Caco-2 (cell line): ENCODE measurements at regions not wholly inside any gene's neighbourhood (a gene's known extent, or its start where the extent isn't known, plus 50 kb on each side); places are given as distances from the start of the nearest gene placed in this dataset.

Source experiments
- BruUV-seq: library from RNA; stranded (reverse); fragments of 400-500 nt; replicated peaks from 2 replicates; lab custom pipeline; 2021; lab: Mats Ljungman, UMichigan
- CTCF ChIA-PET: fragments of 300-600 bp; sonication (Branson Sonifier 250); formaldehyde crosslinking; loops from one replicate; lab custom pipeline; 2022; ENCODE audit warnings: antibody characterized with exemption; lab: Charles Lee
- POLR2A ChIA-PET: fragments of 300-600 bp; sonication (Branson Sonifier 250); formaldehyde crosslinking; loops from one replicate; lab custom pipeline; 2022; ENCODE audit warnings: antibody characterized with exemption; lab: Charles Lee
- DNase-seq, 2 experiments: peaks; one replicate each; pipeline versions ENCODE4 v3.0.0 to v3.0.0-alpha.2; 2020 to 2022
- H3K27me3 ChIP-seq: replicated peaks from 2 replicates; pipeline ENCODE4 v1.6.0; 2011; ENCODE audit warnings: low read length; ENCODE audit not compliant: control insufficient read depth, insufficient read depth
- H3K36me3 ChIP-seq: 2 replicates; pipeline ENCODE4 v1.5.1; 2011; ENCODE audit warnings: low read length; ENCODE audit not compliant: control insufficient read depth, insufficient read depth
- H3K4me1 ChIP-seq: fragments of 250-450 bp; sonication (Bioruptor Pico); 2 replicates; pipeline ENCODE4 v1.5.1; 2020; ENCODE audit warnings: mild to moderate bottlenecking
- H3K4me3 ChIP-seq: 2 replicates; pipeline ENCODE4 v1.5.1; 2011; ENCODE audit warnings: low read depth, mild to moderate bottlenecking, control low read depth, low read length
- H3K9me3 ChIP-seq: fragments of 250-450 bp; sonication (Bioruptor Pico); 2 replicates; pipeline ENCODE4 v1.5.1; 2020; ENCODE audit warnings: mild to moderate bottlenecking, moderate library complexity
- H3K27ac Mint-ChIP-seq: one replicate; pipeline ENCODE4 v1.8.0; 2022; ENCODE audit warnings: mixed read lengths; ENCODE audit not compliant: unreplicated experiment
- H3K27me3 Mint-ChIP-seq: one replicate; pipeline ENCODE4 v1.8.0; 2022; ENCODE audit warnings: mixed read lengths; ENCODE audit not compliant: insufficient read depth, unreplicated experiment
- H3K36me3 Mint-ChIP-seq: one replicate; pipeline ENCODE4 v1.8.0; 2022; ENCODE audit warnings: mild to moderate bottlenecking, mixed read lengths; ENCODE audit not compliant: insufficient read depth, unreplicated experiment
- H3K4me1 Mint-ChIP-seq: one replicate; pipeline ENCODE4 v1.8.0; 2022; ENCODE audit warnings: low read depth, mixed read lengths; ENCODE audit not compliant: unreplicated experiment
- H3K4me3 Mint-ChIP-seq: one replicate; pipeline ENCODE4 v1.8.0; 2022; ENCODE audit warnings: mild to moderate bottlenecking, moderate library complexity, mixed read lengths; ENCODE audit not compliant: unreplicated experiment
- H3K9me3 Mint-ChIP-seq: one replicate; pipeline ENCODE4 v1.8.0; 2022; ENCODE audit warnings: mixed read lengths; ENCODE audit not compliant: unreplicated experiment
- CTCF ChIP-seq, 2 experiments: fragments of 200-600 bp in 1 of 2; IDR thresholded peaks; 1 replicate in 1 of 2; 2 replicates in 1 of 2; pipeline versions ENCODE4 v1.5.1 to v1.8.0; 2011 to 2022; ENCODE audit warnings: antibody characterized with exemption in 1 of 2, control low read depth in 1 of 2, inconsistent platforms in 1 of 2, low read depth in 1 of 2, low read length in 1 of 2, mild to moderate bottlenecking in 1 of 2, moderate library complexity in 1 of 2; ENCODE audit not compliant: insufficient read depth in 1 of 2, severe bottlenecking in 1 of 2, unreplicated experiment in 1 of 2
- intact Hi-C: fragments of 100-400 bp; cut with micrococcal nuclease; formaldehyde crosslinking; loops from one replicate; pipeline ENCODE4 v1.10.0; 2022; ENCODE audit not compliant: unreplicated experiment

GRCh38 chr18:57234346-57234745 lies 87.5 kb downstream of the BOD1L2 start:
- H3K27me3 Mint-ChIP-seq: no peaks in the 10 kb centered on the region
- H3K27ac Mint-ChIP-seq: no peak overlapping the region
- Histone ChIP-seq H3K27me3 (no peaks in the 10 kb centered on the region), H3K36me3 (no peaks in the 10 kb centered on the region), H3K9me3 (no peaks in the 10 kb centered on the region), H3K4me3 (no peak overlapping the region), H3K4me1 (no peaks in the 10 kb centered on the region)
- H3K9me3 Mint-ChIP-seq: no peaks in the 10 kb centered on the region
- intact Hi-C loops: no loop called here
- no peak overlapping the region for H3K4me3 Mint-ChIP-seq
- POLR2A ChIA-PET: no interaction called here
- no TSS peak for BruUV-seq
- no peak for TF ChIP-seq CTCF (IDR thresholded peaks at IDR 0.05; ENCODE audit: insufficient read depth in 1 of 2, low read depth in 1 of 2, low read length in 1 of 2, severe bottlenecking in 1 of 2, unreplicated experiment in 1 of 2)
- DNase-seq: no peak
- CTCF ChIA-PET: no interaction called here
- H3K36me3 Mint-ChIP-seq: no peaks in the 10 kb centered on the region
- no peaks in the 10 kb centered on the region for H3K4me1 Mint-ChIP-seq

- H3K27me3 Mint-ChIP-seq: no peaks in the 10 kb centered on the region
- Histone ChIP-seq H3K36me3 (no peaks in the 10 kb centered on the region), H3K4me1 (no peaks in the 10 kb centered on the region), H3K4me3 (no peak overlapping the region), H3K9me3 (no peaks in the 10 kb centered on the region), H3K27me3 (no peaks in the 10 kb centered on the region)
- BruUV-seq: no TSS peak
- H3K9me3 Mint-ChIP-seq: no peaks in the 10 kb centered on the region
- H3K4me1 Mint-ChIP-seq: no peaks in the 10 kb centered on the region
- no peak overlapping the region for H3K27ac Mint-ChIP-seq
- POLR2A ChIA-PET: no interaction called here
- CTCF ChIA-PET: no interaction called here
- no peaks in the 10 kb centered on the region for H3K36me3 Mint-ChIP-seq
- intact Hi-C loops: no loop called here
- TF ChIP-seq CTCF (IDR thresholded peaks at IDR 0.05; ENCODE audit: insufficient read depth in 1 of 2, low read depth in 1 of 2, low read length in 1 of 2, severe bottlenecking in 1 of 2, unreplicated experiment in 1 of 2): no peak
- H3K4me3 Mint-ChIP-seq: no peak overlapping the region
- DNase-seq: no peak
Measured at GRCh38 chr18:57241869-57242268, 95.0 kb downstream of the BOD1L2 start.

- H3K4me1 ChIP-seq: no peaks in the 10 kb centered on the region
- H3K36me3 Mint-ChIP-seq: no peaks in the 10 kb centered on the region
- no peak overlapping the region for H3K27ac Mint-ChIP-seq
- no peaks in the 10 kb centered on the region for H3K27me3 ChIP-seq
- no peaks in the 10 kb centered on the region for H3K4me1 Mint-ChIP-seq
- intact Hi-C loops: no loop called here
- POLR2A ChIA-PET: no interaction called here
- no peaks in the 10 kb centered on the region for H3K9me3 ChIP-seq
- no peak overlapping the region for H3K4me3 Mint-ChIP-seq
- H3K9me3 Mint-ChIP-seq: no peaks in the 10 kb centered on the region
- CTCF ChIA-PET: no interaction called here
- H3K4me3 ChIP-seq: no peak overlapping the region
- DNase-seq: no peak
- H3K36me3 ChIP-seq: no peaks in the 10 kb centered on the region
- no peak for TF ChIP-seq CTCF (IDR thresholded peaks at IDR 0.05; ENCODE audit: insufficient read depth in 1 of 2, low read depth in 1 of 2, low read length in 1 of 2, severe bottlenecking in 1 of 2, unreplicated experiment in 1 of 2)
- BruUV-seq: no TSS peak
- no peaks in the 10 kb centered on the region for H3K27me3 Mint-ChIP-seq
Measured at GRCh38 chr18:57242285-57242684, 95.4 kb downstream of the BOD1L2 start.
